ENCODE measurements at regions not wholly inside any gene's neighbourhood (a gene's known extent, or its start where the extent isn't known, plus 50 kb on each side); places are given as distances from the start of the nearest gene placed in this dataset.

DNA sequence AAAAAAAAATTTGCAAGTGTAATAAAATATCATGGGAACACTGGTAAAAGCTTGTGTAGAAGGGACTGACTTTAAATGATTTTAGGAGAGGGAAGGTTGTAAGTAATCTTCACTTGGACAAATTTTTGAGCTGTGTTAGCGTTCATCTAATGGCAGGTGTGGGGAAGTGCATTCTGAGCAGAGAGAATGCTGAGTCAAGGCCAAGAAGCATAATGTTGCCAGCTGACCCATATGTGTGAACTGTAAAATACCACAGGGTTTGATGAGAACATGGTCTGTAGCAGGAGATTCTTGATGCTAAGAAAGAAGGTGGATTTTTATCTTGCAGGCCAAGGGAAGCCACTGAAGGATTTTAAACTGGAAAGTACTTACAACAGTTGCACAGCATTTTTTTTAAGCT lies 98.2 kb upstream of the ZNF32 start:
- no peak for DNase-seq (ENCODE audit: low read depth in 3 of 3)

DNA sequence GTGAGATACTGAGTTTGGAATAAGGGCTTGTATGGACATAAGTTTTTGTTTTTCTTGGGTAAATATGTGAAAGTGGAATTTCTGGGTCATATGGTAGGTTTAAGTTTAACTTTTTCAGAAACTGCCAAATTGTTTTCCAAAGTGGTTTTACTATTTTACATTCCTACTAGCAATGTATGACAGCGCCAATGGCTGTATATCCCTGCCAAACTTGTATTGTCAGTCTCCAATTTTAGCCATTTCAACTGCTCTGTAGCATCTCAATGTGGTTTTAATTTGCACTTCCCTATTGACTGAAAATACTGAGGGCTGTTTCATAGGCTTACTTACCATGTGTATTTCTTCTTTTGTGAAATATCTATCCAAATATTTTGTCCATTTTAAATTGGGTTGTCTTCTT lies 90.5 kb upstream of the ZNF32 start:
- no peak for DNase-seq (ENCODE audit: low read depth in 3 of 3)

DNA sequence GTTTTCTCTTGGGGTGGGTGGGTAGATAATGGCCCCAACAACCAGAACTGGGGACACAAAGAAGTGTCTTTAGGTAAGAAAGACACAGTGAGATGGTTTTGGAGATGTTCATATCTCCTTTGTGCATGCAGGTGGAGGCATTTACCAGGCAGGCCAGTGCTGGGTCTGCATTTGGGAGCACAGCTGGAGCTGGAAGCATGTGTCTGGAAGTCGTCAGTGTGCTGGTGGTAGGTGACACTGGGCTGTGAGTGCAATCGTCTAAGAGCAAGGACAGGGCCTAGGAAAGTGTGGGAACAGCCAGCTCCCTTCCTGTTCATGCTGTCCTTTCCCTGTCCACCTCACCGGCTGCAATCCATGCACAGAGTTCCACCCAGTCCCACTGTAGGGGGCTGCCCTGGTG lies 88.3 kb upstream of the ZNF32 start:
- no peak for DNase-seq (ENCODE audit: low read depth in 3 of 3)

DNA sequence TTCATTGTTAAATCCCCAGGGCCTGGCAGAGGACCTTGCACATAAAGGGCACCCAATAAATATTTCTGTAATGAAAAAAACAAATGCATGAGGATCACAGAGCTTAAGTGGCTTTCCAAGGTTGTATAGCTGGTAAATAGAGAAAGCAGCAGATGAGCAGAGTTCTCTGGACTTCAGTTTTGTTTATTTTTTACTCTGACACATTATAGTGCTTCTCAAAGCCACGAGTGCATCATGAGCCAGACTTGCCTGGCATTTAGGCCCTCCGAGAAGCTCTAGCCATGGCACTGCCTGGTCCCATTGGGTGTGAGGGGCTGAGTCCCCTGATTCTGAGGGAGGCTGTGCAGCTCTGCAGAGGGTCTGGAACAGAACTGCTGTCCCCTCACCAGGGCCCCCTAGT lies 87.2 kb upstream of the ZNF32 start:
- DNase-seq (ENCODE audit: low read depth in 3 of 3), result no peak

DNA sequence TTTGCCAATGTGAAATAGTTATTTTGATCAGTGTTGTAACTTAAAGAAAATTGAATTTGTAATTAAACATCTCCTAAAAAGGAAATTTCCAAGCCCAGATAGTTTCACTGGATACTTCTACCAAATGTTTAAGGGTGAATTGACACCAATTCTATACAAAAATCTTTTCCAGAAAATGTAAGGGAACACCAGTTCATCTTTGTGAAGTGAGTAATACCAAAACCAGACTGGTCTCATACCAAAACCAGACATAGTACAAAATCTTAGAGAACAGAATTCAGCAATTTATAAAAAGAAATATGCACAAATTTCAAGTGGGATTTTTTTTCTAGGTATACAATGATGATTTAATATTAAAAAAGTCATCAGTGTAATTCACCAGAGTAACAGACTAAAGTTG lies 86.0 kb upstream of the ZNF32 start:
- no peak for DNase-seq (ENCODE audit: low read depth in 3 of 3)

DNA sequence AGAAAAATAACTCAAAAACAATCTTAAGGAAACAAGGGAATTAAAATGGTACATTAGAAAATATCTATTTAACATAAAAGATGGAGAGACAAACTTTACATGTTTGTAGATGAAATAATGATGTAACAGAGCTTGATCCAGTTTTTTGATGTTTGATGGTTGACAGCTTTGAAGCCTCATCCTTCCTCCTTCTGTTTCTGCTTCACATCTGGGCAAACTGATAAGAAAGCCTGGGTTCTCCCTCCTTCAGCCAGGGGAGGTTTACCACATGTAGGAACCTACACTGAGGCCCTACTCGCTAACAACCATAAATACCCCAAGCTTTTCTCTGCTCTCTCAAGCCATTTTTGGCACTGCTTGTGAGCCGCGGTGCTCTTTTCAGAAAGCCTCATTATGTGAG lies 82.8 kb upstream of the ZNF32 start:
- no peak for DNase-seq (ENCODE audit: low read depth in 3 of 3)

DNA sequence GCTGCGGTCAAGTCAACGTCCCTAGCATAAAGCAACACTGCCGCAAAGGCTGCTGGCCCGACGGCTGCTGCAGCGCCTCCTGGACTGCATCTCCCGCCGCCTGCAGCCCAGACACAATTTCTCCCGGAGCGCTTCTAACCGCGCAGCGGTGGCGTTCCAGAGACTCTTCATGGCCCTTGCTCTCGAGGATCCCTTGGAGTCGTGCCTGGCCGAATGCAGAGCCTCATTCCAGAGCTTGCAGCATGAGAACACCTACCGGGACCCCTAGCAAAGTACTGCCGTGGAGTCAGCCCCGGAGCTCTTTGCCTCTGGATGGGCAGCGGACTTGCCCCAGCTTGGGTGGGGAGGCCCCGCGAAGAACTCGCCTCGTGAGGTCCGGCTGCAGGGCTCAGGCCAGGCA lies 79.7 kb upstream of the ZNF32 start:
- no peak for DNase-seq (ENCODE audit: low read depth in 3 of 3)

DNA sequence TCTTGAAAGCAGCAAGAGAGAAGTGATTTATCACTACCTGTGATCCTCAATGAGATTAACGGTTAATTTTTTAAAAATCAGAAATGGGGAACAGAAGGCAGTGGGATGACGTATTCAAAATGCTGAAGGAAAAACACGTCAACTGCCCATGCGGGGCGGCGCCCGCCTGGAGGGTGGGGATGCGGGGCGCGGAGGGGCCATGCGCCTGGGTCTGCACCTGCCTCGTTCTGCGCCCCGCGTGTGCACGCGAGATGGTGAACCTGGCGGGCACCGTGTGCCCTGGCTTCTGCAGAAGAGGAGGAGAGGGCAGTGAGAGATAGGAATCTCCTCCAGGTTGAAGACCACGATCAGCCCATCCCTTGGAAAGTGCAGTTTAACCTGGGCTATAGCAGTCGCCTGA lies 79.3 kb upstream of the ZNF32 start:
- DNase-seq (ENCODE audit: low read depth in 3 of 3), result no peak

DNA sequence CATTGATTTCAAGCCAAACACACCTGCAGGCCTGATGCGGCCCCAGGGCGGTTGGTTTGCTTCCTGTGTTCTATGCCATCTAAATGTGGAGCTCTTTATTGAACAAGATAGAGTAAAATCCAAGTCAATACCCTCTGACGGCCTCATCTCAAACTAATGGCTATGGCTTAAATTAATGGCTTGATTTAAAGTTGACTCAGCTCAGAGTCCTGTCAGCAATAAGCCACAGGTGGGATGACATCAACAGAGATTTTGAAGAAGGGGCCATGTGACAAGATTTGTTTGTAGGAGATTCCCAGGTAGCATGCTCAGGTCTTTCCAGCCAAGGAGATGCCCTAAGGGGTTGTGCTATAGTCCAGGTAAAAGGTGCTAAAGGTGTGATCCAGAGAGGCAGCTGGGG lies 66.7 kb upstream of the ZNF32 start:
- DNase-seq (ENCODE audit: low read depth in 3 of 3), result no peak

DNA sequence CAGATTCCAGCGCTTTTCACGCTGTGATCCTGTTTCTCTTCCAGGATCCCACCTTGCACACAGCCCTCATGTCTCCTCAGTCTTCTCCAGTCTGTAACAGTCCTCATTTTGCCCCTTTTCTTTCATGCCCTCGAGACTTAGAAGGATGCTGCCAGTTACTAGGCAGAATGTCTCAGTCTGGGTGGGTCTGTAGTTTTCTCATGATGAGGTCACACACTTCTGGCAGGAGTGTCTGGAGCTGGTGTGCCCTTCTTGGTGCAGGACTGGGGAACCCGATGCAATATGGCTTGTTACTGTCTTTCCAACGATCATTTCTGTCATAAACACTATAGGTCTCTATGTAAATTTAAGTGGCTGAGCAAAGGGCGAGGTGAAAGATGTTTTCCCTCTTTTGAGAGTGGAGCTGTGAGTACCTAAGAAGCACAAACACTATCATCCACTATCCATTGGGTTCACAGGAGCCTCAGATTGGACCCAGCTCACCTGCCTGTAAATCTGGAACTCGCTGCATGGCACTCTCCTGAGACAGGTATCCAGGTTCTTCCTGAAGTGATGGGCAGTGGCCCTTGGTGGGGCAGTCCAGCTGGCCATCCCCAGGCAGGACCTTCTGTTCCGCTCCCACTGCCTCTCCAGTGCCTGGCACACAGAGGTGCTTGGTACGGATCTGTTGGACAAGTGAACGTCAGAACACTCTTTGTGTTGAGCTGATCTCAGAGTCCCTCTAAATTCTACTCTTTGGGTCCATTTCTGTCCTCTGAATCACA lies 64.3 kb upstream of the ZNF32 start:
- DNase-seq (ENCODE audit: low read depth in 3 of 3), result no peak

DNA sequence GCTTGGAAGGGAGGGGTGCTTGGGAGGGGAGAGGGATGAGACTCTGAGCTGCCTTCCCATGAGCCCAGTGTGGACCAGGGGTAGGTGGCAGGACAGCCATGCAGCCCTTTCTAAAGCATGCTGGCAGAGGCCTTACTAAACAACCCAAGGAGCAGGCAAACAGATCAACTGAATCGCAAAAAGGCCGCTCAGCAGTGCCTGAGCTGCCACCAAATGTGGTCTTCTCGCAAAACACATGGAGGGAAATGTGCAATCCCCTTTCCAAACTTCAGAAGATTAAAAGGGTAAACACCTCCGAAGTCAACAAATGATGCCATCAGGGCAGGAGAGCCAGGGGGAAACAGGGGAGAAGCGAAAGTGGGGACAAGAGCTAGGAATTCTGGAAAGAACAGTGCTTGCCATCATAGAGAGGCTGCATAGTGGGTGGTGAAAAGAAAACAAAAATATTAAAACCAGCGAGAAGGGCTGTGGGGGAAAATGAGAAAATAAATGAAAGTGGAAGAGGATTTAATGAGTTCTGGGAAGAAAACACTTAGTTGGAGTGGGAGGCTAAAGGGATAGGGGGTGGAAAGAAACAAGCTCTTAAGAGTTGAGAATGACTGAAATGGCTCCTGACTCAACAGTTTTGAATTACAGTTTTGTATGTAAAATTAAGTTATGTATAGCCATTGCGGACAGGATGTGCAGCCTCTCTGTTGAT lies 62.2 kb upstream of the ZNF32 start:
- DNase-seq (ENCODE audit: low read depth in 3 of 3), result no peak

DNA sequence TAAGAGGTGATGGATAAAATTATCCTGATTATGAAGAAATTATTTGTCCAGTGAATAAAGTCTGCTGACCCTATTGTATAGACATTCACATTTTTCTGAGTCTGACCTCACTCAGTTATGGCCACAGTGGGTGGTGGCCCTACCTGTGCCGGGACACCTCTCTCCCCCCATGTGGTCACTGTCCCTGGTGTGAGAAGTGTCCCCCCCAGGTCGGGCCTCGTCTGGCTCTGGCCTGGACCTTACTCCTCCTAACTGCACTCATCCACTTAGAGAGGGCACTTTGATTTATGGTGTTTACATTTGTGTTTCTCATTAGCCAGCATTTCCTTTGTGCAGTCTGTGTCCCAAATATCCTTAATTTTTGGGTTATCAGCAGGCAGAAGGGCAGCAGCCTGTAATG lies 59.6 kb upstream of the ZNF32 start:
- DNase-seq (ENCODE audit: low read depth in 3 of 3), result no peak

DNA sequence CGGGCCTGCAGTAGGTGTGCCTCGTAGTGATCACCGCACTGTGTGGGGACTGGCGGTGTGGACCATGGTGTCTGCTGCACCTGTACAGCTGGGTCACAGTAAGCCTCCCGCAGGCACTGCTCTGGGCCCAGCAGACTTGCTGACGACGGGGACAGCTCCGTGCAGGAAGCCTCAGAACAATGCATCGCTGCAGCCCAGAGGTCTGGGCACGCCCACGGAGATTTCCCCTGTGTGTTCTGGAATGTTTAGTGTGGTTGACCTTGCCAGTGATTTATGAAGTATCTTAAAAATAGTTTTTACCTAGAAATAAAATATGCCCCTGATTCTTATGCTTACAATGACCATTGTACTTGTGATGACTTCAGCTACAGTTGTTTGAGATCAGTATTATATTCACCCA lies 59.1 kb upstream of the ZNF32 start:
- DNase-seq (ENCODE audit: low read depth in 3 of 3), result no peak

DNA sequence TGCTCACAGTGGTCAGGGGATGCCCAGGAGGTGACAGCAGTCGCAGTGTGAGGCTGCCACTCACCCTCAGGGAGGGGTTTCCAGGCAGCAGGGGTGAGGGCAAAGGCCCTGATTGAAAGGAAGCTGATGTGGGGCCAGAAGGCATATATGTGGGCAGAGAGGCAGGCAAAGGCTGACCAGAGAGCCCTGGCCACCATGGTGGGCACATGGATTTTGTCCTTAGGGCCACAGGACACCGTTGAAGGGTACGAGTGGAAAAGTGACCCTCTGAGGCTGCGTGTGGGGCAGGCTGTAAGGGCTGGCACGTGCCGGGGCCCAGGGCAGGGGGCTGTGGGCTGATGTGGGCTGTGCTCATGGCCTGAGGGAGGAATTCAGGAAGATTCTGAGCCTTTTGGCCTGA lies 57.5 kb upstream of the ZNF32 start:
- no peak for DNase-seq (ENCODE audit: low read depth in 3 of 3)

DNA sequence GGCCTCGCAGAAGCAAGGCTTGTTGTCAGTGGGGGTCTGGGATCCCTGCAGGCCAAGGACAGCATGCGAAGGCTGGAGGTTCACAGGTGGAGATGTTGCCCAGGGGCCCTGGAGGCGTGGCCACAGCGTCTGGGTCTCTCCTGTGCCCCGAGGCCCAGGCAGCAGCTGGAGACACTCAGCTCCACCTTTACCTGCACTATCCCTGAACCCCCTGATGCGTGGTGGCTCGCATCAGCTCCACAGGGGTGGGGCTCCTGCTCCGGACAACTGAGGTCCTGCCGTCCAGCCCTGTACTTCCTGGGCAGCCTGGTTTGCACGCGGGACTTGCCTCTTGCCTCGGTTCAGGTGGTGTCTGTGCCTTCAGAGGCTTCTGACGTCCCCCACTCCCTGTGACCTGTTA lies 54.6 kb upstream of the ZNF32 start:
- no peak for DNase-seq (ENCODE audit: low read depth in 3 of 3)

DNA sequence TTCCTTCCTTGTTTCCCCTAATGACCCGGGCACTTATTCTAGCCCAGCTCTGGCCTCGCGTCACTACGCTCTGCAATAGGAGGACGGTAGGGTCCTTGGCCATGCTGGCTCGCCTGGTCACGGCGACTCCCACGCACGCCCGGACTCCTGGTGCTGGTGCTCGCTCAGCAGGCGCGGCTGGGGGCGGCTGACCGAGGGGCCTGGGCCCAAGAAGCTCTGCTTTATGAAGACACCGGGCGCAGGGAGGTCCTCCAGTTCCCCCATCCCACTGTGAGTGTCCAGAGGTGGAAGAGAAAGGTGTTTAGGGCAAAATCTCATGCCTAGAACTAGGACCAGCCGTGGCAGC lies 54.2 kb upstream of the ZNF32 start:
- DNase-seq (ENCODE audit: low read depth in 3 of 3), result no peak

DNA sequence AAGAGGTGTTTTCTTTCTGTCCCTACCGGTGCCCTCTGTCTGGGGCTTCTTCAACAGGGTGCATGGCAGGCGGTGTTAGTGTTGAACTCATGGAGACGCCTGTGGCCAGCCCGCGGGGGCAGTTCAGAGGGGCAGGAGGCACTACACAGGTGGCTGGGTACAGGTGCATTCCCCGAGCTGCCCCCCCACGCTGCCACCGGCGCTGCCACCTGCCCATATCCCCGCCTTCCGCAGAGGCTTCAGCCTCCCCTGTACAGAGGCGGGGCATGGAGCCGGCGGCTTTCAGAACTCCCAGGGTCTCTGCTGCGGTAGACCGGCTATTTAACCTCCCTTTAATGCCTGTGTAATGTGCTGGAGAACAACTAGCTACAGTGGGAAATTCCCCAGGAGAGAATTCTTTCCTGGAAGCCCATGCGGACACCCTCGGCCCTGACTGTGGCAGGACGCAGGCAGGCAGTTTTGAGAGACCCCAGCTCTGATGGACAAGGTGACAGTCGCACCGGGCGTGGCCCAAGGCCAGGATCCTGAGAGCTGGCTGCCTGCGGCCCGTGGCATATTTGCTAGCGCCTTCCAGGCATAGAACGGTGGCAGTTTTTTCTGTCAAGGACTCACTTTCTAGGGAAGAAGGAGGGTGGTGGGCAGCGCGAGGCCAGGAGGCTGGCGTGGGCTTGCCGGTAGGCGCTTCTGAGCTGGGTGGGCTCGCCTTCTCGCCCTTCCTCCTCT lies 53.7 kb upstream of the ZNF32 start:
- no peak for DNase-seq (ENCODE audit: low read depth in 3 of 3)

DNA sequence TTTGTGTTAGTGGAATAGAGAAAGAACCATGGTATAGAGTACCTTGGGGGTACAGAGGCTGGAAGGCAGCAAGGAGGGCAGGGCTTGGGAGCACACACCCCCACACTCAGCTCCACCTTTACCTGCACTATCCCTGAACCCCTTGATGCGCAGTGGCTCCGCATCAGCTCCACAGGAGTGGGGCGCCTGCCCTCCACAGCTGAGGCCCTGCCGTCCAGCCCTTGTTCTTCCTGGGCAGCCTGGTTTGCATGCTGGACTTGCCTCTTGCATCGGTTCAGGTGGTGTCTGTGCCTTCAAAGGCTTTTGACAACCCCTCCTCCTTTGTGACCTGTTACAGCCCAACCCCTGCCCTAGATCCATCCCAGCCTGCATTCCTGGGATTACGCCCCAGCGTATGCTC lies 52.6 kb upstream of the ZNF32 start:
- no peak for DNase-seq (ENCODE audit: low read depth in 3 of 3)

DNA sequence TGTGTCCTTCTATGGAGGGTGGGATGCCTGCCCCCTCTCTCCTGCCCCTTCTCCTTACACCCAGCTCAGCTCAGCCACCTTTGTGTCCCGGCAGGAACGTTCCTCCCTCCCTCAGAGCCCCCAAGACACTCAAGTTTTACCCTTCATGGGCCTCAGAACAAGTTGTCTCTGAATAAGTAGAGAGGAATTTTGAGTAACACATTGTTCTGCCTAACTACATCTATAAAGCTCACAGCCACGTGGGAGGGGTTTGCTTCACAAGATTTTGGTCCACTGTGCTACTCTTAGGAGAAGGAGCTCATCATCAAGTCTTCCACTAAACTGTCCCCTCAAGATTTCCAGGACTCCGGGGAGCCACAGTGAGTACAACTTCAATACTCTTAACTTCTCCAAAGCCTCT lies 51.6 kb upstream of the ZNF32 start:
- no peak for DNase-seq (ENCODE audit: low read depth in 3 of 3)

DNA sequence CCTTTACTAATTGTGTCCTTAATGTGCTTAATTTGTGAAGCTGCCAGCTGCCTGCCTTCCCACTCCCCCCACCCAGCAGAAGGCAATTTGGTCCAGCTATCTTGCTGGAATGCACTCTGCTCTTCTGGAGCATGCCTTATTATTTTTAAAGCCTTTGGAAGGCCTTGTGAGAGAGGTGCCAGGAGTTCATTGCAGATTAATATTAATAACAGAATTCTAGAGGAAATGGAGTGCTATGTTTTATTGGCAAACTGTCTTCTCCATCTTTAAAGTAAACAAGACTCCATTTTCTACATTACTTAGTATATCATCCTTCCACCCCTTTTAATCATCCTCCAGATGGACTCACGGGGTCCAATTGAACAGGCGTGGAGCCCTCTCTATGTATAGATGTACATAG lies 50.8 kb upstream of the ZNF32 start:
- no peak for DNase-seq (ENCODE audit: low read depth in 3 of 3)

All from stimulated activated CD4-positive, alpha-beta T cell treated with anti-CD3 and anti-CD28 coated beads, TNF-alpha, amount 100 ng/mL, for 4 hours (primary cell).